Cerebellar cortex (tissue), 1 donor: ENCODE measurements at regions not wholly inside any gene's neighbourhood (a gene's known extent, or its start where the extent isn't known, plus 50 kb on each side); places are given as distances from the start of the nearest gene placed in this dataset.
A peak's percentile ranks its signal among the peaks of the same experiment; 100 is the strongest.

Experiments
- DNase-seq: peaks from one replicate; pipeline ENCODE4 v3.0.0-alpha.2; 2015; ENCODE audit warnings: low spot score

GRCh38 chr14:62280366-62280765, 518.1 kb downstream of the SNAPC1 start:
- no peak for DNase-seq

DNA sequence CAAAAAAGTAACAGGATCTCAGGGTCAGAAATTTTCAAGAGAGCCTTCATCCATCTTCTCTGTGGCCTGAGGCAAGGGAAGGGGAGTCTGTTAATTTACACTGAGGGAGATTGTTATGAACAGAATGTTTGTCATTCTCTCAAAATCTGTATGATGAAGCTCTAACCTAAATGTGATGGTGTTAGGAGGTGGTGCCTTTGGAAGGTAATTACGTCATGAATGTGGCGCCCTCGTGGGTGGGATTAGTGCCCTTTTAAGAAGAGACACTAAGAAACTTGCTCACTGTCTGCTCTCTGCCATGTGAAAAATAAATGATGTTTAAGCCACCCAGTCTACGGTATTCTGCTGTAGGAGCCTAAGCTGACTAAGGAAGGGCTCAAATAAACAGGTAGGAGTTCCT, 521.6 kb downstream of the SNAPC1 start:
- DNase-seq, result no peak

DNA sequence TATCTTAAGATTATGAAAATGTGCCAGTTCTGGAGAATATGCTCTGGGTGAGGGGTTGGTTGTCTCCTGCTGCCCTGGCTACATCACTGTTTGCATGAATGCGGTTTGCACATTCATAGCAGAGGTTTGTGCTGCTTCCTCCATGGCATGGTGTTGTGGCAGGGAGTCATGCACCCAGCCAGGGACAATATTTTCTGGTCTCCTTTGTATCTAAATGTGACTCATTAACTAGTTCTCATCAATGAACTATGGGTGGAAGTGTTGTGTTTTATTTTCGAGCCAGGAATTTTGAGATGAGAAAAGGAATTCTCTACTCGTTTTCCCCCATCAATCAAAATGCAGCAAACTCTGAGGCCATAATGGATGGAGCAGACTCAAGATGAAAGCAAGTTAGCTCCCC, 527.3 kb downstream of the SNAPC1 start:
- DNase-seq, result no peak

- DNase-seq, result no peak
Measured at GRCh38 chr14:62301080-62301479, 538.9 kb downstream of the SNAPC1 start.

GRCh38 chr14:62301911-62302310, 539.7 kb downstream of the SNAPC1 start:
- DNase-seq, result no peak

GRCh38 chr14:62303437-62303836, 541.2 kb downstream of the SNAPC1 start:
- DNase-seq, result no peak

- no peak for DNase-seq
Measured at GRCh38 chr14:62304257-62304656, 542.0 kb downstream of the SNAPC1 start.

DNA sequence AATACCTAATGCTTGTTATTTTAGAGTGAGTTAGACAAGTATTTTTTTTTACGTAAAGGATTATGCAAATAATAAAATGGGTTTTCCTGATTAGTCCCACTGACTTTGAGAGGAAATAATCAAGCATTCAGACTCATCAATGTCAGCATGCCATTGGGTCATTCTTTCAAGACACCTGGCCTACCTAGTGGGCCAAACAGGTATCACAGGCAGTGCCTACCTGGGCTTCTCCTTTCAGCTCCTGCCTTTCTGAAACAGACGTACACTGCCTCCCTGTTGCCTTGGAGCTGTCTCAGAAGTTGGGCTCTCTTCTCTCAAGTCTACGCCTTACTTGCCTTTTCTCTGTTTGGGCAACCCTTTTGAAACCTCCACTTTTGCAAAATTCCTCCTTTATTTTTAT, 545.6 kb downstream of the SNAPC1 start:
- no peak for DNase-seq

- no peak for DNase-seq
Measured at GRCh38 chr14:62308316-62308715, 546.1 kb downstream of the SNAPC1 start.

GRCh38 chr14:62308891-62309290, 546.7 kb downstream of the SNAPC1 start:
- no peak for DNase-seq

- no peak for DNase-seq
Measured at GRCh38 chr14:62313212-62313611, 551.0 kb downstream of the SNAPC1 start.

DNA sequence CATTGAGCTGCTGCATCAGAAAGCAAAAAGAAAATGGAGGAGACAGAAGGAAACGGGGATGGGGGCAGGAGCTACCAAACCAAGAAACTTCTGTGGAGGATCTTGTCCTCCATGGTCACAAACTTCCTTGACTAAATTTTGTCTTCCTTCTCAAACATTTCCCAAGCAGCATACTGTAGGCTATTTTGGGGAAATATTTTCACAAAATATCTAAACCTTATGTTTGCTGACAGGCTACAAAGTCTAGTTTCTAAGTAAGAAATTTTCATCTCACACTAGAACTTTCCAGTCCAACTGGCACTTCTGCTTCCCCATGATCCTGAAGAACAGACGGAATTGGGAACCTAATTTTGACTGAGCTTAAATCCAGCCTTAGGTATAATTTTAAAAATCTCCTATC, 552.0 kb downstream of the SNAPC1 start:
- no peak for DNase-seq

- DNase-seq, result no peak
Measured at GRCh38 chr14:62314871-62315270, 552.7 kb downstream of the SNAPC1 start.

DNA sequence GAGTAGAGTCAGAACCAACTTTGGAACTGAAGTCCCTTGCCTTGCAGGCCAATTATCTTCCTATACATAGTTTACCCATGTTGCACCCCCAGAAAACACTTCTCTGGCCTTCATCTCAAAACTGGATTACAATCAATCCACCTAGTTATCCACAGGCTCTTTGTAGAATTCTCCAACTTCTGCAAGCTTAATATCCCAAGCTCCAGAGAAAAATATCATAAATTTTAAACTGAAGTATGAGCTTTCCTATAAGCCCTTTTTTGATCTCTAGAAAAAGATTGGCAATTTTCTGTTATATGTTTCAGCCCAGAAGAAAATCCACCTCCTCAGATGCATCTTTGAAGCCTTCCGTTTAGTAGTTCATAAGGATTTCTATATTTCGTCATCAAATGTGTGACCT, 553.4 kb downstream of the SNAPC1 start:
- DNase-seq, result no peak

DNA sequence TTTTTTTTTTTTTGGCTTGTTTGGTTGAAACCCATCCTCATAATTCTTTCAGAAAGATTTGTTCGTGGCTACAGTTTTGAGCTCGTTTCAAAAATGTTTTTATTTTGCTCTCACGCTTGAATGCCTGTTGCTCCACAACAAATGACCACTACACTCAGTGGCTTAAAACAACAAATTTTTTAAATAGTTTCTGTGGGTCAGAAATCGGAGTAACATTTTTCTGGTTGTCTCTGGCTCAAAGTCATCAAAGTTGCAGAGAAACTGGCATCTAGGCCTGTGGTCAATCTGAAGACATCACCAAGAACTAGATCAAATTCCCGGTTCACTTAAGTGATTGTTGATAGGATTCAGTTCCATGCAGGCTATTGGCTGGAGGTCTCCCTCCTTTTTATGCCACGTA, 560.0 kb downstream of the SNAPC1 start:
- DNase-seq, result no peak

DNA sequence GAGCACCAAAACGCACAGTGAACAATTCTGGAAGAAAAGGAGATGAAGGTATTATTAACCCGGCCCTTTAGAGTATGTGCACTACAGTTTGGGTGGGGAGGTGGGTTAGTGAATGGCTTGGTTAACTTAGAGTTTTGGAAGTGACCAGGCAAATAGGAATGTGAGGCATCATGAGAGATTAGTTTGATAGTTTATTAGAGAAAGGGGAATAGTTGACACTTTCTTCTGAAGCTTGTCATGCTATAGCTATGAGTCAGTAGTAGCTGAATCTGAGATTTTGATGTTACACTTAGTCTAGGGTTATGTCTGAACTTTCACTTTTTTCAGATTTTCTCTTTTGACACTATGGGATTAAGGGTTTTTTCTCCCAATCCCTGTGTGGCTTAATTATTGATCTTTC, 567.2 kb downstream of the SNAPC1 start:
- DNase-seq, result no peak

DNA sequence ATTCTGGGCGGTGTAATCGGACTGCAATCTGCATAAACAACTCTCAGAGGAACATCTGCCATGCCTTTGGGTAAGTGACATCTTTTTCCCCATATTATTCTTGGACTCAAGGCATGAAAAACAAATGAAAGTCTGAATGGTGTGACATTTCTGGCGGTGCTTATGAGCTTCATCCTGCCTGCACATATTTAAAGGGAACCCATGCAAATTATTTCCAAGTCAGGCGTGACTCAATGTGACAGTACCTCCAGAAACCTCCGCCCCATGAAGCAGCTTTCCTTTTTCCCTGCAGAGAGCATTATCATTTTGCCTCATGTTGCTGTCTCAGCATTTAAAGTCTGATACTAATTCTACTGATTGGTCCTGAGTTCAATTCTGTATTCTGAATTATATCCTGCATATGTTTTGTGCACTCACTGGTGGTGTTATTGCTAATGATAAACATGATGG, 585.4 kb downstream of the SNAPC1 start:
- no peak for DNase-seq

GRCh38 chr14:62357362-62357761, 595.1 kb downstream of the SNAPC1 start:
- DNase-seq, result no peak

GRCh38 chr14:62364161-62364560, 601.9 kb downstream of the SNAPC1 start:
- DNase-seq, result no peak

GRCh38 chr14:62364800-62365280, 602.6 kb downstream of the SNAPC1 start:
- no peak for DNase-seq

DNA sequence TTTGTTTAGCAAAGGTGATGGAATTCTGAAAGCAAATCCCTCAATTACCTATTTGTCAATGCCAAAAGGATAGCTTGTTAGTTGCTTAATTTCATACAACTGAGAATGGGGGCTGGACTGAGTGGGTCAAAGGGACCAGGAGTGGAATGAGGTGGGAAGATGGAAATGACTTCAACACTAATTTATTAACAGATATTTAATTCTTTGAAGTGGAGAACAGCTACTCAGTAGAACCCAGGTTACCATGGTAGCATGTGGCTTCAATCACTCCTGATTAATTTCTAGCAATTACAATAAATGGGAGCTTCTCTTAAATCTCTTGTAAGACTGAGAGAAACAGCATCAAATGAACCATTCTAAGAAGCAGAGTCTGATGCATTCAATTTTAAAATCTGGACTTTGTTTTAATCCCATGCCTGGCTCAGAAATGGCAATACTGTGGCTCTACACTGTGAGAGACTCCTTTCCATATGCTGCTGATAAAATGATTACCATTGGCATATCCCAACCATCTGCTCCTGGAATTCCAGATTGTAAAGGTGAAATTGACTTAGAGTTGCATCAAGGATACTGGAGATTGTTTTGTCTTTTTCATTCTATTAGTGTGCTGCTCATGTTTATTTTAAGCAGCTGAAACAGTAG, 607.8 kb downstream of the SNAPC1 start:
- DNase-seq, result peak; percentile 13

DNA sequence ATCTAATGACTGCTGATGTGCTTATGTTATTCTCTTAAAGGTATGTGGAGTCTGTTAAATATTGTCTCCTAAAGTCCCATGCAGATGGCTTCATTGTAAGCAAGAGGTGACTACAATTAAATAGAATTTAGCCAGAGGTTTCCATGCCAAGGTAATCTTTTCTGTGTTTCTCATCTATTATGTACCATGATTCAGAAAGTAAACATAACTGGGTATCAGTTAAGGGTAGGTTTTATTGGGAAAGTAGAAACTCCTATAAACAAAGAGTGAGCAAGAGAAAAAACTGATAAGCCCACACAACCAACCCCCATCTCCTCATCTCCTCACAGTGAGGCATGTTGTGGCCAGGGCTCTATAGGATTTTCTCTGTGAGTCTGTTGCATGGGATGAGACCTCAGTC, 611.7 kb downstream of the SNAPC1 start:
- no peak for DNase-seq

DNA sequence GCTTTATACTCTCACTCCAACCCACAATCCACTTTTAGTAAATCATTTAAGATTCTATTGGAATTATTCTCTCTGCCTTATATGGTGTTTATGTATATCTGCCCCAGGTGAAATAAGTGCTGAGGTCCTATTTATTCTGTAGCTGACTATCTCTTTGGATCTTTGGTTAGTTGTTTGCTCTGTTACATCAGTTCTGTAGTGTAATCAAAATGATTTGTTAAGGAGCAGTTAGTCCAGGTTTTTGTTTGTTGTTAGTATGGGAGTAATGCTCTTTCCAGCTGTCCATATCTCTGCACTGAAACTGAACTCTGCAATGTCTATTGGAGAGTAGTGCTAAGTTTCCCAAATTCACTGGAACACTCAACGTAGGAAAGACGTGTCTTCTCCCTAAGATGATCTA, 615.8 kb downstream of the SNAPC1 start:
- no peak for DNase-seq

DNA sequence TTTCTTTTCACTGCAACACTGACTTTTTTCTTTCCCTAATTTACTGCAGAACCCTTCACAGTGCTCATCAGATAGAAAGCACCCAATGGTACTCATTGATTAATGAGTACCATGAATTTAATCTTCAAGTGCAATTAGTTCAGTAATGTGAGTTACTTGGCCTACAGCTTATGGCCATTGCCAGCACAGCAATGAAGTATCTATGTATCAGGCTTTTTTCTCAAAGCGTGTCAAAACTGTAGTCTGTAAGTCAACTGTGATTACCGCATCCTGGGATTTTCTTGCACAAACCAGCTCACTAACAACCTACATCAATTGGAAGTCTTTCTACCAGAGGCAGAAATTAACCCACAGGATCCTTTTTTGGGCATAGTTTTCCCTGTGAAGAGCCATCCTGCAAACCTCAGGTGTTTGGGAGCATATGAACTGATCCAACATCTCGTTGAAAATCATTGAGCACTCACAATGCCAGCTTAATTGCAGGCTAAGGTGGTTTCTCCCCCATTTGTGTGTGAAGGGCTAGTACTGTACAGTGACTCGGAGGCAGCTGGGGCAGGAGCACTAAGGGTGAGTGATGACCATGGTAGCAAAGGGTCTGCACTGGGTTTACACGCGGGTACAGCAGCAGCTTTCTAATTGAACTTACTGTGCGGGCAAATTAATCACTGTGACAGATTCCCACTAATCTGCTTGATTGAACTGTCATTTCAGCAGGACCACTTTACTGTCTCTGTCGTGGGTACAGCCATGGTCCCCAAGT, 619.3 kb downstream of the SNAPC1 start:
- no peak for DNase-seq
